ENCODE measurements at regions not wholly inside any gene's neighbourhood (a gene's known extent, or its start where the extent isn't known, plus 50 kb on each side); places are given as distances from the start of the nearest gene placed in this dataset.

DNA sequence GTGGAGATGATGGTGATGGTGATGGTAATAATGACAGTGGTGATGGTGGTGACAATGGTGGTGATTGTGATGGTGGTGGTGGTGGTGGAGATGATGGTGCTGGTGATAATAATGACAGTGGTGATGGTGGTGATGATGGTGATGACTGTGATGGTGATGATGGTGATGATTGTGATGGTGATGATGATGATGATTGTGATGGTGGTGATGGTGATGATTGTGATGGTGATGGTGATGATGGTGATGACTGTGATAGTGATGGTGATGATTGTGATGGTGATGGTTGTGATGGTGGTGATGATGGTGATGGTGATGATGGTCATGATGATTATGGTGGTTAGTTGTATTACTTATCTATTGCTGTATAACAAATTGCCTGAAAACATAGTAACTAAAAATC, 108.9 kb upstream of the NKX1-1 start:
- CTCF ChIA-PET: no interaction called here
- no peak for TF ChIP-seq CTCF (conservative IDR thresholded peaks at IDR 0.05; ENCODE audit: low read depth)
- POLR2A ChIA-PET (ENCODE audit: low non-redundant PET): no interaction called here
- DNase-seq (ENCODE audit: low spot score): no peak
- H3K27ac ChIP-seq: no peak overlapping the region

DNA sequence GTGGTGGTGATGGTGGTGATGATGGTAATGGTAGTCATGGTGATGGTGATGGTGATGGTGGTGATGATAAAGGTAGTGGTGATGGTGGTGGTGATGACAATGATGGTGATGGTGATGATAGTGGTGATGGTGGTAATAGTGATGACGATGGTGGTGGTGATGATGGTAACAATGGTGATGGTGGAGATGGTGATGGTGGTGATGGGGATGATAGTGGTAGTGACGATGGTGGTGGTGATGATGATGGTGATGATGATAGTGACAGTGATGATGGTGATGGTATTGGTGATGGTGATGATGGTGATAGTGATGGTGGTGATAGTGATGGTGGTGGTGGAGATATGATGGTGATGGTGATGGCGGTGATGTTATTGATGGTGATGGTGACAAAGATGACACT, 108.4 kb upstream of the NKX1-1 start:
- POLR2A ChIA-PET (ENCODE audit: low non-redundant PET): no interaction called here
- CTCF ChIA-PET: no interaction called here
- DNase-seq (ENCODE audit: low spot score): no peak
- no peak for TF ChIP-seq CTCF (conservative IDR thresholded peaks at IDR 0.05; ENCODE audit: low read depth)
- no peak overlapping the region for H3K27ac ChIP-seq

GRCh38 chr4:1513936-1514483, 107.8 kb upstream of the NKX1-1 start:
- CTCF ChIA-PET: no interaction called here
- TF ChIP-seq CTCF (conservative IDR thresholded peaks at IDR 0.05; ENCODE audit: low read depth): no peak
- POLR2A ChIA-PET (ENCODE audit: low non-redundant PET): no interaction called here
- no peak overlapping the region for H3K27ac ChIP-seq
- DNase-seq (ENCODE audit: low spot score): no peak

GRCh38 chr4:1512738-1513660, 106.8 kb upstream of the NKX1-1 start:
- POLR2A ChIA-PET (ENCODE audit: low non-redundant PET): no interaction called here
- H3K27ac ChIP-seq: no peak overlapping the region
- CTCF ChIA-PET: interaction anchor here (0.5 kb wide), 1 partner anchor 88 kb away, joined by 4 read pairs; no protein-coding TSS in a partner anchor
- no peak for DNase-seq (ENCODE audit: low spot score)
- peak; percentile 79 for TF ChIP-seq CTCF (conservative IDR thresholded peaks at IDR 0.05; ENCODE audit: low read depth)

DNA sequence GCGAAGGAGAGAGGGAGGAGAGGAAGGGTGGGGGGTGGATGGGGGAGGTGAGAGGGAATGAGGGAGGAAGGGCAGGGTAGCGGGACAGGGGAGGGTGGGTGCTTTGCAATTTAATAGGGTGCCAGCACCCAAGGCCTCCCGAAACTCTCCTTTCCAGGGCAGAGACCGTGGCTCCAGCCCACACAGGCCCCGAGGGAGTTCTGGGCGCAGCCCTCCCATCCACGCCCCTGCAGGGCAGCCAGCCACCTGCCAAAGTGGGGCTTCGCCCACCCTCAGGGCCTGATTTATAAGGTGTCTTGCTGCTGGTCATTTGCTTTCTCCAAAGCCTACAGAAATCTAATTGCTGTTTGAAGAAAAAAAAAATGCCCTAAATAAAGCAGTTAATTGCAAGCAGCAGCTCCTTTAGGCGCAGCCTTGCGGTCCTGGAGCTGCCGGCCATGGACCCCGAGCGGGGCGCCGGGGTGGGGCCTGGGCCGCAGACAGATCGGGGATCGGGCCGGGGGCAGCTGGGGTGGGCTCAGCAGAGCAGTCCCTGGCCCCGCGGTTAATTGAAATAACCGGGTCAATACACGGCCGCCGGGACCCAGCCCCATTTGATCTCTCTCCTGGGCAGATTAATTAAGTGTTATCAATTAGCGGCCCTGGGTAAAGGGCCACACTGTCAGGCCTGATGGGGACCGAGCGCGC, 106.0 kb upstream of the NKX1-1 start:
- H3K27ac ChIP-seq: no peak overlapping the region
- CTCF ChIA-PET: no interaction called here
- TF ChIP-seq CTCF (conservative IDR thresholded peaks at IDR 0.05; ENCODE audit: low read depth): no peak
- POLR2A ChIA-PET (ENCODE audit: low non-redundant PET): no interaction called here
- DNase-seq (ENCODE audit: low spot score): no peak

DNA sequence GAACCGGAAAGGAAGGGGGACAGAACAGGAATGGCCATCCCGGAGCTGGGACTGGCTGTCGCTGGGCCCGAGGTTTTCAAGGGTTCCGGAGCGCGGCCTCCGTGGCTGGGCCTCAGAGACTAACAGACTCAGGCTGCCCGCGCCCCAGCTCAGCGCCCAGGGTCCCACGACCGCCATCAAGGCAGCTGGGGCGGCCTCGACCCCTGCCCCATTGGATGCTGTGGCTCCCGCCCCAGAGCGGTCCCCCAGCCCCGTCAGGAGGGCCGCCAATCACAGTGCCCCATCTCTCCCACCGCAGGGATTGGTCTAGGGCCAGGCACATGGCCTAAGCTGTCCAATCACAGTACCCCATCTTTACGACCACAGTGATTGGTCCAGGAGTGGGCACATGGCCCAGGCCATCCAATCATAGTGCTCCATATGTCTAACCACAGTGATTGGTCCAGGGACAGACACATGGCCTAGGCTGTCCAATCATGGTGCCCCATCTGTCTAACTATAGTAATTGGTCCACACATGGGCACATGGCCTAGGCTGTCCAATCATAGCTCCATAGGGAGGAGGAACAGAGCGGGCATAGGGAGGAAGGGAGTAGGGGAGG, 105.3 kb upstream of the NKX1-1 start:
- CTCF ChIA-PET: no interaction called here
- POLR2A ChIA-PET (ENCODE audit: low non-redundant PET): no interaction called here
- DNase-seq (ENCODE audit: low spot score): peak; percentile 25
- H3K27ac ChIP-seq: no peak overlapping the region
- TF ChIP-seq CTCF (conservative IDR thresholded peaks at IDR 0.05; ENCODE audit: low read depth): no peak
